Epithelial cell of proximal tubule (primary cell): ENCODE measurements at regions not wholly inside any gene's neighbourhood (a gene's known extent, or its start where the extent isn't known, plus 50 kb on each side); places are given as distances from the start of the nearest gene placed in this dataset.
"Not testable (repeated sequence)": the region's sequence is repeated elsewhere in the genome, so short reads cannot be mapped to it uniquely, and the experiment has no call there.

Experiments
- DNase-seq: peaks from one replicate; pipeline ENCODE4 v3.0.0-alpha.2; 2011; ENCODE audit warnings: low read depth
- H3K4me3 ChIP-seq: 2 replicates; pipeline ENCODE4 v1.5.1; 2011; ENCODE audit warnings: low read depth, mild to moderate bottlenecking, low read length
- CTCF ChIP-seq: conservative IDR thresholded peaks from 2 replicates; pipeline ENCODE4 v1.5.1; 2012; ENCODE audit warnings: low read depth, mild to moderate bottlenecking, low read length

- no peak overlapping the region for H3K4me3 ChIP-seq
- DNase-seq = no peak
- TF ChIP-seq CTCF = no peak
Measured at GRCh38 chr21:28579986-28580550, 412.6 kb downstream of the LTN1 start.

GRCh38 chr21:28568692-28569091 lies 424.0 kb downstream of the LTN1 start:
- TF ChIP-seq CTCF = no peak

GRCh38 chr21:28563933-28564332 lies 428.7 kb downstream of the LTN1 start:
- H3K4me3 ChIP-seq, DNase-seq: not testable (repeated sequence)

More at GRCh38 chr21:28568692-28569091, 424.0 kb downstream of the LTN1 start:
- no peak overlapping the region for H3K4me3 ChIP-seq
- no peak for DNase-seq

GRCh38 chr21:28561772-28562171 lies 430.9 kb downstream of the LTN1 start:
- H3K4me3 ChIP-seq = no peak overlapping the region
- TF ChIP-seq CTCF = no peak
- no peak for DNase-seq

GRCh38 chr21:28554660-28555475 lies 437.8 kb downstream of the LTN1 start:
- no peak overlapping the region for H3K4me3 ChIP-seq
- DNase-seq = no peak
- no peak for TF ChIP-seq CTCF

- no peak overlapping the region for H3K4me3 ChIP-seq
- TF ChIP-seq CTCF = no peak
- no peak for DNase-seq
Measured at GRCh38 chr21:28550057-28550825, 442.4 kb downstream of the LTN1 start.

GRCh38 chr21:28548291-28548690 lies 444.4 kb downstream of the LTN1 start:
- DNase-seq = no peak
- H3K4me3 ChIP-seq = no peak overlapping the region
- no peak for TF ChIP-seq CTCF
